BLaER1 treated with 17β-estradiol and CSF1 and Interleukin-3, amounts not matched to agents 10 nM and 100 nM (cell line): ENCODE measurements at regions not wholly inside any gene's neighbourhood (a gene's known extent, or its start where the extent isn't known, plus 50 kb on each side); places are given as distances from the start of the nearest gene placed in this dataset.

Experiments used
- H3K27ac ChIP-seq, 11 experiments: shearing (Covaris generic); formaldehyde crosslinking; 2 replicates each; pipeline ENCODE4 v1.8.1; 2022
- H3K27me3 ChIP-seq, 11 experiments: shearing (Covaris generic); formaldehyde crosslinking; 2 replicates each; pipeline ENCODE4 v1.8.1; 2022
- H3K36me3 ChIP-seq, 11 experiments: shearing (Covaris generic); formaldehyde crosslinking; 2 replicates each; pipeline ENCODE4 v1.8.1; 2022
- H3K4me1 ChIP-seq, 10 experiments: shearing (Covaris generic); formaldehyde crosslinking; 2 replicates each; pipeline ENCODE4 v1.8.1; 2022
- H3K4me2 ChIP-seq, 11 experiments: shearing (Covaris generic); formaldehyde crosslinking; 2 replicates each; pipeline ENCODE4 v1.8.1; 2022
- H3K4me3 ChIP-seq, 10 experiments: shearing (Covaris generic); formaldehyde crosslinking; 2 replicates each; pipeline ENCODE4 v1.8.1; 2022
- H3K9ac ChIP-seq, 11 experiments: shearing (Covaris generic); formaldehyde crosslinking; 2 replicates each; pipeline ENCODE4 v1.8.1; 2022
- H3K9me3 ChIP-seq, 11 experiments: shearing (Covaris generic); formaldehyde crosslinking; replicated peaks in 1 of 11; 2 replicates each; pipeline ENCODE4 v1.8.1; 2022
- H4K20me1 ChIP-seq, 11 experiments: shearing (Covaris generic); formaldehyde crosslinking; 2 replicates each; pipeline ENCODE4 v1.8.1; 2022
- Cebpa-rat ChIP-seq, 11 experiments: shearing (Covaris generic); IDR thresholded peaks; 2 replicates each; pipeline ENCODE4 v1.8.1; 2022

DNA sequence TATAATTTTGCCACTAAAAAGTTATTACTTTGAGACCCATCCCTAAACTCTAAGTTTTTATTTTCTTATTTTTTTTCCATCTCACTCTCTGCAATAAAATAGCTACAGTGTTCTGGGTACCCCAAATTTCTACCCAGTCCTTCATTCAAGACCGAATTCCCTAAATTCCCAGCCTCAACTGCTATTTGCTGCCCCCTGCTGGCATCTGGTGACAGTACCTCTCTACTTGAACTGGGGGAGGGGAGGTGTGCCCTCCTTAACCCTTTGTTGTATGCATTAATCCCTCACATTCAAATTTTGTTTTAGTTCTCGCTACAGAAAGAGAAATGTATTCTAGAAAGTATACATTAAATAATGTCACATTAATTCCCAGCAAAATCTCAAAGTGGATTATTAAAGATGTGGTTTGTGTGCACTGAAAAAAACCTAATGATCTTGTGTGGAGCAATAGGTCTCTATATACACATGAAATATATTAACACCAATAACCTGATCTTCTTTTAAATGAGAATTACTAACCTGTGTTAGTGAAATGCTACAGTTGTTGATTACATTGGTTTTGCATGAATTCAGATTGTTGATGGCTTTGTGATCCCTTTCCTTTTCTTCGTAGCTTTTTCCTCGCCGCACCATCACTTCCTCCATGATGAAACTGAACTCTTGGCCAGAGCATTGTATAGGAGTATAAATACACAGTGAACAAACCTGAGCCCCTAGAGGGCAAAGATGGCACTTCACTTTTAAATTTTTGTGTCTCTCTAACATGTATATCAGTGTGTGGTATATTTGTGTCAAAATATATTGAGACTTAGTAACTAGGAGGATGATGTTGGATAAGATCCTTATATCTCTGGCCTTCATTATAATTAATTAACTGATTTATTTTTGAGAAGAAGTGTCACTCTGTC lies 590.0 kb downstream of the METTL15 start:
- Histone ChIP-seq H3K4me1 (peaks cover 0 to 14% (median 5%) of the 10 kb centered on the region in 10 experiments; a peak in 7 of 20 replicates), H3K27me3 (peaks cover 0 to 16% (median 0%) of the 10 kb centered on the region in 11 experiments; a peak in 6 of 22 replicates), H3K9me3 (no peaks in the 10 kb centered on the region), H3K4me3 (no peak overlapping the region), H3K9ac (no peak overlapping the region), H4K20me1 (no peaks in the 10 kb centered on the region), H3K4me2 (no peak overlapping the region), H3K27ac (no peak overlapping the region), H3K36me3 (no peaks in the 10 kb centered on the region)
- TF ChIP-seq Cebpa-rat (IDR thresholded peaks at IDR 0.05), result no peak

DNA sequence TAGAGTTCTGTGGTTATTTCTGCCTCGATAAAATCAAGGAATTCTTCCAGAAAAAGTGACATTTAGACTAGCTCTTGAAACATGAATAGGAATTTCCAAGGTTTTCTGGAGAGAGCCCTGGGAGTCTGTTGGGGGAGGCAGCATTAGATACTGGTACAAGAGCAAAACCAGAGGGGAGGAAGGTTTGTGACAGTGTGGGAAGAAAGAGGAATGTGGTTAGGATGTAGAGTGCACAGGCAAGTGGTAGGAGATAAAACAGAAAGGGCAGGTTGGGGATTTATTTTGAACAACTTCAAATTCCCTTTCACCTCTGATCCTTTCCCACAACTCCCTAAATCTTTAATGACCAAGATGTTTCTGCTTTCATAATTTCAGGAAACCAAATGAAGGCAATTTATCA lies 588.4 kb downstream of the METTL15 start:
- Histone ChIP-seq H4K20me1 (no peaks in the 10 kb centered on the region), H3K4me3 (no peak overlapping the region), H3K9ac (no peak overlapping the region), H3K4me2 (no peak overlapping the region), H3K27me3 (peaks cover 0 to 3% (median 0%) of the 10 kb centered on the region in 11 experiments; a peak in 1 of 22 replicates), H3K9me3 (no peaks in the 10 kb centered on the region), H3K4me1 (peaks cover 0 to 14% (median 5%) of the 10 kb centered on the region in 10 experiments; a peak in 7 of 20 replicates), H3K27ac (no peak overlapping the region), H3K36me3 (no peaks in the 10 kb centered on the region)
- no peak for TF ChIP-seq Cebpa-rat (IDR thresholded peaks at IDR 0.05)

DNA sequence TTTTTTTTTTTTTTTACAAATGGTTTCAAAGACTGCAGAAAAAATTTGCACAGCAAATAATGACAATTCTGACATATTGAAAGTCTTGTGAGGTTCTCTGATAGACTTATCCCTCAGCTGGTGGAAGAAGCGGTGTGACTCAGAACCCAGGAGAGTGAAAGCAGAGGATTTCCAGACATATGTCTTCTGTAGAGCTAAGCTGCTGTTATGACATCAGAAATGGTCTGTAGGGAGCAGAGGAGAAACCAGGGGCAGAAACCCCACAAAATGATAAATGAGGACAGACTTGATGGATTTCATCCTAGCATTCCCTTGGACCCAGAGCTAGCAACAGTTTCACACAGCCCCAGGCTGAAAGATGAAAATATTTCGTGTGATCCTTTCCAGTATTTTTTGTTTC lies 582.6 kb downstream of the METTL15 start:
- H3K4me1 ChIP-seq, result peaks cover 0 to 10% (median 2%) of the 10 kb centered on the region in 10 experiments; a peak in 7 of 20 replicates
- no peak for TF ChIP-seq Cebpa-rat (IDR thresholded peaks at IDR 0.05)
- H3K36me3 ChIP-seq, result no peaks in the 10 kb centered on the region
- H3K27ac ChIP-seq, result no peak overlapping the region
- H3K9ac ChIP-seq, result no peak overlapping the region
- H4K20me1 ChIP-seq, result no peaks in the 10 kb centered on the region
- no peak overlapping the region for H3K4me3 ChIP-seq
- H3K4me2 ChIP-seq, result no peak overlapping the region
- no peaks in the 10 kb centered on the region for H3K27me3 ChIP-seq
- no peaks in the 10 kb centered on the region for H3K9me3 ChIP-seq

DNA sequence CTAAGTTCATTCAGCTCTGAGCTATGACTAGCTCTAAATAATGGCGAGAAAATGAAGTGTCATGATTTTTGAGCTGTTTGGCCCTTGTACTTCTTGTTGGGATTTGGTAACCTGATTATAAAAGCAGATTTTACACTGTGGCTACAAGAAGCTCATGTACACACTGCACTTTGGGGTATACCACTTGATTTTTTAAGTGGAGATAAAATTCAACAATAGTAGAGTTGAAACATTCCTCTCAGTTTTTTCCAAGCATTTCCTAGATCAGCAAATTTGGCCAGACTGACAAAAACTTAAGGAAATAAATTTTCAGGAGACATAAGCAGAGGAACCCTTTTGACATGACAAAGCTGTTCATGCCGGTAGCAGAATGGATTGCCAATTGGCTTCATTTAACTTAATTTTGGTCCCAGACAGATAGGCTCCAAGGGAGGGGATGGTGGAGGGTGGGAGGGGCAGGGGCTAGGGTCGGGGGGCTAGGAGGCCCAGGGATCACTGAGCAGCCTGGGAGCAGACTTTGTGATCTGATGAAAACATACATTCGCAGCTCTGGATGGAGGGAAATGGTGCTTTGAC lies 575.9 kb downstream of the METTL15 start:
- no peak for TF ChIP-seq Cebpa-rat (IDR thresholded peaks at IDR 0.05)
- H3K27ac ChIP-seq, result no peak overlapping the region
- H3K4me3 ChIP-seq, result no peak overlapping the region
- no peaks in the 10 kb centered on the region for H3K36me3 ChIP-seq
- no peak overlapping the region for H3K9ac ChIP-seq
- H3K9me3 ChIP-seq, result no peaks in the 10 kb centered on the region
- no peak overlapping the region for H3K4me2 ChIP-seq
- no peaks in the 10 kb centered on the region for H3K27me3 ChIP-seq
- no peaks in the 10 kb centered on the region for H4K20me1 ChIP-seq
- H3K4me1 ChIP-seq, result no peaks in the 10 kb centered on the region

DNA sequence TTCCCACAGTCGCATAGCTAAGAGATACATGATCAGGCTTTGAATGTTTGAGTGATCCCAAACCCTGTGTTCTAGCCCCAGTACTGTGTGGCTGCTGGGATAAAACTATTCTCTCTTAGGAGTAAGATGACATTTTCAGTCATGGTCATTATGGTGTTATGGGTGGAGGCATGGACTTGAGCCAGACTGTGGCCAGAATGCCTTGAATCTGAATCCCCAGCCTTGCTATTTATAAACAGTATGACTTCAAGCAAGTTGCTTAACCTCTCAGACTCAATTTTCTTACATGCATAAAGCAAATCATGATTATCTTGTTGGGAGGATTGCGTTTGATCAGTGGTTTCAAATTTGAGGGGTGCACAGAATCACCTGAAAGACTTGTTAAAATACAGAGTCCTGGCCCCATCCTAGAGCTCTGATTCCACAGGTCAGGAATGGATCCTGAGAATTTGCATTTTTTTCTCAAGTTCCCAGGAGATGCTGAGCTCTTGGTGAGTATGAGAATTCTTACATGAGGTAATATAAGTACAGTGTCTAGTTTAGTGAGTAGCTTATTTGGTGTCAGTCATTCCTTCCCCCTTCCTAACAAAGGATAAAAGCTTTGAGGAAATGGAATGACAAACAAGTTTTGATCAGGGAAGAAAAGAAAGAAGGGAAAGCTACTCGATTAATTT lies 571.7 kb downstream of the METTL15 start:
- H3K4me1 ChIP-seq, result no peaks in the 10 kb centered on the region
- H4K20me1 ChIP-seq, result no peaks in the 10 kb centered on the region
- H3K27me3 ChIP-seq, result no peaks in the 10 kb centered on the region
- no peak overlapping the region for H3K27ac ChIP-seq
- H3K36me3 ChIP-seq, result no peaks in the 10 kb centered on the region
- no peak for TF ChIP-seq Cebpa-rat (IDR thresholded peaks at IDR 0.05)
- no peaks in the 10 kb centered on the region for H3K9me3 ChIP-seq
- no peak overlapping the region for H3K4me3 ChIP-seq
- H3K4me2 ChIP-seq, result no peak overlapping the region
- H3K9ac ChIP-seq, result no peak overlapping the region

DNA sequence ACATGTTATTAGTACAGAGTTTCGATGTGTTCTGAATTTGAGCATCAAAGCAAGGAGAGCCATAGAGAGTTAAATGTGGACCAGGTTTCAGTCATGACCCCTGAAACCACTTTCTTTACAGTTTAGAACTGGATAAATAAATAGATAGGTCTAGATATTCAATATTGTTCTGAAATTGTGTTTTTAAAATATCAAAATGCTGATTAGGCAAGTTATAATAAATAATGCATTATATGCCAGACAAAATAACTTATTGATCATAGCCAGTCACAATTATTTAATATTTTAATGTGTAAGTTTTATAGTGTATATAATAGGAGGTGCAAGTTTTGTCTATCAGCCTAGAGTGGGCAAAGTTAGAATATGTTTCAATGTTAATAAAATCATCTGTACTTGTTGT lies 569.5 kb downstream of the METTL15 start:
- peaks cover 0 to 5% (median 0%) of the 10 kb centered on the region in 10 experiments; a peak in 1 of 20 replicates for H3K4me1 ChIP-seq
- H3K9me3 ChIP-seq, result no peaks in the 10 kb centered on the region
- H3K9ac ChIP-seq, result no peak overlapping the region
- H3K4me2 ChIP-seq, result no peak overlapping the region
- TF ChIP-seq Cebpa-rat (IDR thresholded peaks at IDR 0.05), result no peak
- H4K20me1 ChIP-seq, result no peaks in the 10 kb centered on the region
- H3K36me3 ChIP-seq, result no peaks in the 10 kb centered on the region
- no peak overlapping the region for H3K4me3 ChIP-seq
- no peak overlapping the region for H3K27ac ChIP-seq
- no peaks in the 10 kb centered on the region for H3K27me3 ChIP-seq

DNA sequence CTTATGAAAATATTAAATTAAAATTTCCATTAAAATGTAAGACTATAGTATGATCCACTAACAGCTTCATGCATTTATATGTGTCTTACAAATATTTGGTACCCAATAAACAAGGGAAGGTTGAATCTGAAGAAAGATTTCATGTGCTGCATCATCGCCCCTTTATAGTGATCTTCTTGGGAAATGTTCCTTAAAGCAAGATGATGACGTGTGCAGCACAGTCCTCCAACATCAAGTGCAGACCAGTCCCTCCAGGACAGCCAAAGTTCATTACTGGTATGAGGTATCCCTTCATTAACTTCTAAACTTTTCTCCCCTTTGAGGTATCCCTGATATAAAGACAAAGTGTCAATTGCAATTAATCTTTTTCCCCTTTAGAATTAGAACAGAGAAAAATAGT lies 567.0 kb downstream of the METTL15 start:
- H3K9ac ChIP-seq, result no peak overlapping the region
- H3K27me3 ChIP-seq, result no peaks in the 10 kb centered on the region
- H4K20me1 ChIP-seq, result no peaks in the 10 kb centered on the region
- H3K4me1 ChIP-seq, result peaks cover 0 to 5% (median 0%) of the 10 kb centered on the region in 10 experiments; a peak in 1 of 20 replicates
- H3K4me3 ChIP-seq, result no peak overlapping the region
- no peaks in the 10 kb centered on the region for H3K9me3 ChIP-seq
- H3K36me3 ChIP-seq, result no peaks in the 10 kb centered on the region
- no peak for TF ChIP-seq Cebpa-rat (IDR thresholded peaks at IDR 0.05)
- H3K27ac ChIP-seq, result no peak overlapping the region
- no peak overlapping the region for H3K4me2 ChIP-seq

DNA sequence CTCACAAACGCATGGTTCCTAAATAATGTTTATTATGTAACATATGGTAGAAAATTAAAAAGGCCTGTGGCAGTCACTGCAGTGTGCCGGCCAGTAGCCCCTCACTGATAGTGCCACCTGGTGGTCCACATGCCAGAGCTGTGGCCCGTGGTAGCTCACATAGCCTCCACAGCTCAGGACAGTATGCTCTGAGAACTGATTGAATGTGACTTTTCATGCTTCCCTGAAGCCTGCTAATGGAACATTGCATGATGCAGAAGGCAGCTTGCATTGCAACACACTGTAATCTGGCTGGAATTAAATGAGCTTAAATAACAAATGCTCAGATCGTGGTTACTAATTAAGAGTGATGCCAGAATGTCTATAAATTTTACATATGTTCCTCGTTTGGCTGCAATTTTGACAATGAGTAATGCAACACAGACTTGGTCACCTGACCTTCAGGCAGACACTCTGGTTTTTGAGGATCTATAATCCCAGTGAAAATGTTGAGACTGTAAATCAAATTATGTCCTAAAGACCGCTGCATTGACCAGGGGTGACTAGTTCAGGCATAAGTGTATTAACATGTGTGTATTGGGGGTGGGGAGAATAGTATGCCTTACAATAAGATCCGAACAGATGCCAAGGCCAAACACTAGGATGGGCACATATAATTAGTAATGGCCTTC lies 566.4 kb downstream of the METTL15 start:
- Histone ChIP-seq H4K20me1 (no peaks in the 10 kb centered on the region), H3K4me3 (no peak overlapping the region), H3K4me1 (peaks cover 0 to 5% (median 0%) of the 10 kb centered on the region in 10 experiments; a peak in 1 of 20 replicates), H3K27ac (no peak overlapping the region), H3K9me3 (no peaks in the 10 kb centered on the region), H3K9ac (no peak overlapping the region), H3K4me2 (no peak overlapping the region), H3K27me3 (no peaks in the 10 kb centered on the region), H3K36me3 (no peaks in the 10 kb centered on the region)
- no peak for TF ChIP-seq Cebpa-rat (IDR thresholded peaks at IDR 0.05)
